ENCODE measurements at regions not wholly inside any gene's neighbourhood (a gene's known extent, or its start where the extent isn't known, plus 50 kb on each side); places are given as distances from the start of the nearest gene placed in this dataset.

- Histone ChIP-seq H3K36me3 (ENCODE audit: insufficient read depth in 1 of 2, low read depth in 1 of 2) (no peaks in the 10 kb centered on the region), H3K9me3 (no peaks in the 10 kb centered on the region), H3K27me3 (ENCODE audit: insufficient read depth in 3 of 3, low read length in 2 of 3) (no peaks in the 10 kb centered on the region), H3K4me3 (no peak overlapping the region), H3K4me1 (no peaks in the 10 kb centered on the region), H3K27ac (no peak overlapping the region)
- ATAC-seq, result no peak
- no peak for DNase-seq
- TF ChIP-seq CTCF (IDR thresholded peaks at IDR 0.05), result no peak
- WGBS, 3 donors, result 71 to 73% (median 73%) methylated on average over 9 of the region's 9 CpGs
- intact Hi-C loops (cut with DNase I), result no loop called here
Observed at GRCh38 chr14:106491851-106492250, 965.5 kb downstream of the TMEM121 start.

GRCh38 chr14:106493962-106494823 is 967.8 kb downstream of the TMEM121 start:
- H3K4me3 ChIP-seq, result no peak overlapping the region
- no peak for ATAC-seq
- DNase-seq, result no peak
- intact Hi-C loops (cut with DNase I), result no loop called here
- H3K27ac ChIP-seq, result no peak overlapping the region
- H3K36me3 ChIP-seq (ENCODE audit: insufficient read depth in 1 of 2, low read depth in 1 of 2), result no peaks in the 10 kb centered on the region
- no peaks in the 10 kb centered on the region for H3K9me3 ChIP-seq
- 32 to 39% (median 36%) methylated on average over 3 of the region's 3 CpGs for WGBS, 3 donors
- TF ChIP-seq CTCF (IDR thresholded peaks at IDR 0.05), result no peak
- H3K4me1 ChIP-seq, result no peaks in the 10 kb centered on the region
- no peaks in the 10 kb centered on the region for H3K27me3 ChIP-seq (ENCODE audit: insufficient read depth in 3 of 3, low read length in 2 of 3)

DNA sequence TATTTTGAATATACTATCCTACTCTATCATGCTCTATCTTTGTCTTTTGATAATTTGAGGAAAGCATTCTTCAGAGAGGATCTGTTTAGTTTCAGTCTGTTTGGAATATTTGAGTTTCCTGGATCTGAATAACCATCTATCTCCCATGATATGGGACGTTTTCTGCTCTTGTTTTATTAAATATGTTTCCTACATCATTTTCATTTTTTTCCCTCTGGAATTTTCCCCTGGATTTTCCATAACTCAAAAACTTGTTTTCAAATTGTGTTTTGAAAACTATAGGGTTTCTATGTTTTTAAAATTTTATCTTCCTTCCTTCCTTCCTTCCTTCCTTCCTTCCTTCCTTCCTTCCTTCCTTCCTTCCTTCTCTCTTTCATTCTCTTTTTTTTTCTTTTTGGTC is 974.2 kb downstream of the TMEM121 start:
- DNase-seq (no peak), ATAC-seq (no peak)
- Histone ChIP-seq H3K27ac (no peak overlapping the region), H3K4me1 (no peaks in the 10 kb centered on the region), H3K36me3 (ENCODE audit: insufficient read depth in 1 of 2, low read depth in 1 of 2) (no peaks in the 10 kb centered on the region), H3K9me3 (no peaks in the 10 kb centered on the region), H3K27me3 (ENCODE audit: insufficient read depth in 3 of 3, low read length in 2 of 3) (no peaks in the 10 kb centered on the region), H3K4me3 (no peak overlapping the region)
- 17 to 36% (median 31%) methylated on average over 1 of the region's 1 CpG for WGBS, 3 donors
- TF ChIP-seq CTCF (IDR thresholded peaks at IDR 0.05), result no peak
- intact Hi-C loops (cut with DNase I), result no loop called here

DNA sequence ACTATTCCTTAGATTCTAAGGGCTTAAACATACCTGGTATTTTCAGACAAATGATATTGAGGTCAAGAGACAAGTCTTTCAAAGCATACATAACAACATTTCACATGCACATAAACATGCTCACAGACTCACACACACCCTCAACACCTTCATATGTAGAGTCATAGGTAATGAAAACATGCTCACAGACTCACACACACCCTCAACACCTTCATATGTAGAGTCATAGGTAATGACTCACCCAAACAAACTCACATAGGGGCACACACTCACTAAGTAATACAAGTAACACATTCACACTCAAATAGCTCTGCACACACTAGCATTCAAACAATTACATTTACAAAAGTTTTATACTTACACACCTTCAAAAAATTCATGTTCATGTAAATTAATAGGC is 975.5 kb downstream of the TMEM121 start:
- H3K4me3 ChIP-seq, result no peak overlapping the region
- H3K4me1 ChIP-seq, result no peaks in the 10 kb centered on the region
- H3K27ac ChIP-seq, result no peak overlapping the region
- TF ChIP-seq CTCF (IDR thresholded peaks at IDR 0.05), result no peak
- intact Hi-C loops (cut with DNase I), result no loop called here
- no peaks in the 10 kb centered on the region for H3K27me3 ChIP-seq (ENCODE audit: insufficient read depth in 3 of 3, low read length in 2 of 3)
- no peak for ATAC-seq
- no peaks in the 10 kb centered on the region for H3K36me3 ChIP-seq (ENCODE audit: insufficient read depth in 1 of 2, low read depth in 1 of 2)
- no peaks in the 10 kb centered on the region for H3K9me3 ChIP-seq
- no peak for DNase-seq

GRCh38 chr14:106505366-106505765 is 979.0 kb downstream of the TMEM121 start:
- Histone ChIP-seq H3K4me1 (no peaks in the 10 kb centered on the region), H3K4me3 (no peak overlapping the region), H3K9me3 (no peaks in the 10 kb centered on the region), H3K36me3 (ENCODE audit: insufficient read depth in 1 of 2, low read depth in 1 of 2) (no peaks in the 10 kb centered on the region), H3K27ac (no peak overlapping the region), H3K27me3 (ENCODE audit: insufficient read depth in 3 of 3, low read length in 2 of 3) (no peaks in the 10 kb centered on the region)
- ATAC-seq (no peak), DNase-seq (no peak)
- WGBS, 3 donors, result 18 to 26% (median 25%) methylated on average over 1 of the region's 1 CpG
- intact Hi-C loops (cut with DNase I), result no loop called here
- no peak for TF ChIP-seq CTCF (IDR thresholded peaks at IDR 0.05)
